ENCODE measurements at regions not wholly inside any gene's neighbourhood (a gene's known extent, or its start where the extent isn't known, plus 50 kb on each side); places are given as distances from the start of the nearest gene placed in this dataset.

- Histone ChIP-seq H3K36me3 (no peaks in the 10 kb centered on the region), H3K4me1 (peaks cover 0 to 4% of the 10 kb centered on the region in 2 donors), H3K27ac (no peak overlapping the region), H3K4me3 (no peak overlapping the region), H3K9me3 (no peaks in the 10 kb centered on the region), H3K27me3 (no peaks in the 10 kb centered on the region)
- TF ChIP-seq CTCF (IDR thresholded peaks at IDR 0.05) (no peak), POLR2A (IDR thresholded peaks at IDR 0.05) (no peak)
- peak in 1 of 2 donors; percentile 35 for DNase-seq
- intact Hi-C loops (cut with DNase I; ENCODE audit: low total_unique reads) = no loop called here
These were observed 141.7 kb downstream of the GADD45G start for GRCh38 chr9:89746385-89747116.

- Histone ChIP-seq H3K9me3 (no peaks in the 10 kb centered on the region), H3K4me1 (peaks cover 0 to 4% of the 10 kb centered on the region in 2 donors), H3K4me3 (no peak overlapping the region), H3K27ac (no peak overlapping the region), H3K27me3 (no peaks in the 10 kb centered on the region), H3K36me3 (no peaks in the 10 kb centered on the region)
- intact Hi-C loops (cut with DNase I; ENCODE audit: low total_unique reads) = no loop called here
- TF ChIP-seq CTCF (IDR thresholded peaks at IDR 0.05) (no peak), POLR2A (IDR thresholded peaks at IDR 0.05) (no peak)
- no peak for DNase-seq
These were observed 142.8 kb downstream of the GADD45G start for GRCh38 chr9:89747596-89747995.

GRCh38 chr9:89748021-89748670 is 143.3 kb downstream of the GADD45G start:
- no peaks in the 10 kb centered on the region for H3K9me3 ChIP-seq
- no peak overlapping the region for H3K27ac ChIP-seq
- no peaks in the 10 kb centered on the region for H3K27me3 ChIP-seq
- no peak for DNase-seq
- intact Hi-C loops (cut with DNase I; ENCODE audit: low total_unique reads) = no loop called here
- TF ChIP-seq CTCF (IDR thresholded peaks at IDR 0.05) = no peak
- TF ChIP-seq POLR2A (IDR thresholded peaks at IDR 0.05) = no peak
- peaks cover 0 to 4% of the 10 kb centered on the region in 2 donors for H3K4me1 ChIP-seq
- H3K4me3 ChIP-seq = no peak overlapping the region
- H3K36me3 ChIP-seq = no peaks in the 10 kb centered on the region

- intact Hi-C loops (cut with DNase I; ENCODE audit: low total_unique reads) = no loop called here
- no peaks in the 10 kb centered on the region for H3K27me3 ChIP-seq
- DNase-seq = no peak
- H3K4me3 ChIP-seq = no peak overlapping the region
- peaks cover 0 to 4% of the 10 kb centered on the region in 2 donors for H3K4me1 ChIP-seq
- no peak overlapping the region for H3K27ac ChIP-seq
- TF ChIP-seq CTCF (IDR thresholded peaks at IDR 0.05) = no peak
- no peak for TF ChIP-seq POLR2A (IDR thresholded peaks at IDR 0.05)
- H3K36me3 ChIP-seq = no peaks in the 10 kb centered on the region
- H3K9me3 ChIP-seq = no peaks in the 10 kb centered on the region
These were observed 144.2 kb downstream of the GADD45G start for GRCh38 chr9:89748831-89749499.
